Transverse colon (tissue), 4 donors: ENCODE measurements at regions not wholly inside any gene's neighbourhood (a gene's known extent, or its start where the extent isn't known, plus 50 kb on each side); places are given as distances from the start of the nearest gene placed in this dataset.

Experiments
- DNase-seq: peaks from one replicate; pipeline ENCODE4 v3.0.0-alpha.2; 2019
- H3K27ac ChIP-seq, 4 donors: fragments of 200-600 bp; sonication (generic); 2 replicates each; pipeline ENCODE4 v1.5.1; 2016 to 2018; ENCODE audit warnings: inconsistent platforms in 4 of 4
- H3K27me3 ChIP-seq: fragments of 200-600 bp; sonication (generic); 2 replicates; pipeline ENCODE4 v1.5.1; 2017; ENCODE audit warnings: inconsistent platforms
- H3K36me3 ChIP-seq, 4 donors: fragments of 200-600 bp; sonication (generic); 2 replicates each; pipeline ENCODE4 v1.5.1; 2017 to 2019; ENCODE audit warnings: inconsistent platforms in 4 of 4
- H3K4me1 ChIP-seq, 4 donors: fragments of 200-600 bp; sonication (generic); 2 replicates each; pipeline ENCODE4 v1.5.1; 2017 to 2020; ENCODE audit warnings: inconsistent platforms in 4 of 4
- H3K4me3 ChIP-seq, 4 donors: fragments of 200-600 bp; sonication (generic); 1 replicate in 1 of 4; 2 replicates in 3 of 4; pipeline versions ENCODE4 v1.5.1 to v1.6.1; 2017 to 2019; ENCODE audit warnings: inconsistent platforms in 4 of 4
- H3K9me3 ChIP-seq, 2 donors: fragments of 200-600 bp; sonication (generic); 2 replicates each; pipeline ENCODE4 v1.5.1; 2017 to 2019; ENCODE audit warnings: inconsistent platforms in 2 of 2
- CTCF ChIP-seq, 5 experiments: fragments of 200-600 bp in 3 of 5; fragments of 450-650 bp in 2 of 5; sonication (generic) in 3 of 5; IDR thresholded peaks; 1 replicate in 2 of 5; 2 replicates in 3 of 5; pipeline ENCODE4 v1.5.1; 2016 to 2017; ENCODE audit warnings: antibody characterized with exemption in 5 of 5, inconsistent platforms in 3 of 5, mild to moderate bottlenecking in 2 of 5, moderate library complexity in 1 of 5
- EP300 ChIP-seq: sonication (generic); formaldehyde crosslinking; IDR thresholded peaks from one replicate; pipeline ENCODE4 v1.6.1; 2017; ENCODE audit warnings: antibody characterized with exemption, low read depth
- POLR2A ChIP-seq: fragments of 450-650 bp; IDR thresholded peaks from one replicate; pipeline ENCODE4 v1.6.1; 2016; ENCODE audit warnings: antibody characterized with exemption, mild to moderate bottlenecking, moderate library complexity
- POLR2AphosphoS5 ChIP-seq, 3 donors: sonication (generic); formaldehyde crosslinking; IDR thresholded peaks; one replicate each; pipeline ENCODE4 v1.6.1; 2016; ENCODE audit warnings: antibody characterized with exemption in 3 of 3
- WGBS, 2 donors: methylation state at CpG; one replicate each; pipeline ENCODE4 v1.1.5; 2018; ENCODE audit warnings: low coverage in 1 of 2; 5-methylcytosine and 5-hydroxymethylcytosine counted together
- in situ Hi-C, 4 donors: fragments of 200-750 bp; cut with MboI; loops; one replicate each; pipeline versions ENCODE4 v1.15.0 to v1.15.1; 2017; ENCODE audit warnings: low sequenced_read_pairs in 3 of 4, low pct_ligation_motif_present in 1 of 4, low pct_unique_long_range_greater_than_20kb in 1 of 4
- intact Hi-C: fragments of 100-400 bp; cut with DNase I; formaldehyde crosslinking; loops from one replicate; pipeline ENCODE4 v1.15.1; 2023; ENCODE audit warnings: low total_unique reads

DNA sequence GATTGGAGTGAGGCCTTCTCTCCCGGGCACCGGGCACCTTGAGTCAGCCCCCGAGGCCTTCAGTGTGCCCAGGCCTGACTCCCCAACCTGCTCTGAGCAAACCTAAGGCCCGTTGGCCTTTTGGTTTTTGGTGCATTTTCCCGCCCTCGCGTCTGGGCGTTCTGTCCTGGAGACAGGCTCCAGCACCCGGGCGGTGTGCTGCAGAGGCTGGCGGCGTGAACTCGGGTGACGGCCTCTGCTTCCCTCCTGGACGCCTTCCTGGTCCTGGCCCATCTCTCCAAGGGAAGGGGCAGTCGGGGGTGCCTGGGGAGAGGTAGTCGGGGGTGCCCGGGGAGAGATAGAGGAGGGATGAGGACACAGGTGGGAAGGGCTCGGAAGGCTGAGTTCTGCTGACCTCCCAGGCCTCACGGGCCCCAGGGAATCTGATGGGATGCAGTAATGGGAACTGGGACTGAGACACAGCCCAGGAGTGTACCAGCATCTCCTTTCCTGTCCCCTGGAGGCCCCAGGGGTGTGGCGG lies 1326.4 kb downstream of the BRD1 start:
- 88% methylated on average over 21 of the region's 21 CpGs; no CpG with 5 or more reads in 1 of the 2 donors for WGBS, 2 donors
- no peaks in the 10 kb centered on the region for H3K27me3 ChIP-seq
- H3K27ac ChIP-seq, result no peak overlapping the region
- H3K36me3 ChIP-seq, result no peaks in the 10 kb centered on the region
- in situ Hi-C loops, result no loop called here
- DNase-seq, result no peak
- H3K4me1 ChIP-seq, result no peaks in the 10 kb centered on the region
- TF ChIP-seq POLR2A, result no peak
- no peak for TF ChIP-seq CTCF (IDR thresholded peaks at IDR 0.05)
- TF ChIP-seq POLR2AphosphoS5 (IDR thresholded peaks at IDR 0.05), result no peak
- no peak for TF ChIP-seq EP300
- H3K9me3 ChIP-seq, result no peaks in the 10 kb centered on the region
- H3K4me3 ChIP-seq, result no peak overlapping the region
- intact Hi-C loops, result no loop called here

- in situ Hi-C loops, result no loop called here
- Histone ChIP-seq H3K4me1 (no peaks in the 10 kb centered on the region), H3K27me3 (no peaks in the 10 kb centered on the region), H3K9me3 (no peaks in the 10 kb centered on the region), H3K27ac (no peak overlapping the region), H3K4me3 (no peak overlapping the region), H3K36me3 (no peaks in the 10 kb centered on the region)
- TF ChIP-seq CTCF (IDR thresholded peaks at IDR 0.05) (no peak), POLR2AphosphoS5 (IDR thresholded peaks at IDR 0.05) (no peak), POLR2A (no peak), EP300 (no peak)
- WGBS, 2 donors, result 81% methylated on average over 31 of the region's 31 CpGs; no CpG with 5 or more reads in 1 of the 2 donors
- intact Hi-C loops, result no loop called here
- DNase-seq, result no peak
These were observed 1327.0 kb downstream of the BRD1 start for GRCh38 chr22:48500471-48501230.

- in situ Hi-C loops (loop anchor here in 1 of 4 donors (25.0 kb wide), 1 partner anchor 1662 kb away; no protein-coding TSS in a partner anchor), intact Hi-C loops (no loop called here)
- H3K36me3 ChIP-seq, result no peaks in the 10 kb centered on the region
- H3K27me3 ChIP-seq, result no peaks in the 10 kb centered on the region
- no peaks in the 10 kb centered on the region for H3K9me3 ChIP-seq
- H3K4me1 ChIP-seq, result no peaks in the 10 kb centered on the region
- H3K27ac ChIP-seq, result no peak overlapping the region
- no peak overlapping the region for H3K4me3 ChIP-seq
- no peak for DNase-seq
- TF ChIP-seq EP300 (no peak), POLR2A (no peak), POLR2AphosphoS5 (IDR thresholded peaks at IDR 0.05) (no peak), CTCF (IDR thresholded peaks at IDR 0.05) (no peak)
- 57 to 75% methylated on average over 3 to 26 of the region's 26 CpGs for WGBS, 2 donors
These were observed 1327.9 kb downstream of the BRD1 start for GRCh38 chr22:48499456-48500425.
